Body of pancreas (tissue), 4 donors: ENCODE measurements at regions not wholly inside any gene's neighbourhood (a gene's known extent, or its start where the extent isn't known, plus 50 kb on each side); places are given as distances from the start of the nearest gene placed in this dataset.

ENCODE experiments used
- ATAC-seq: fragments of 150-250 bp; one replicate; pipeline ENCODE4 v1.9.1; 2016
- DNase-seq, 4 donors: peaks; one replicate each; pipeline ENCODE4 v3.0.0-alpha.2; 2019
- H3K27ac ChIP-seq, 4 donors: fragments of 200-600 bp; sonication (generic); 1 replicate in 3 of 4; 2 replicates in 1 of 4; pipeline versions ENCODE4 v1.5.1 to v1.6.1; 2016 to 2019; ENCODE audit warnings: mild to moderate bottlenecking in 1 of 4, mixed read lengths in 1 of 4, moderate library complexity in 1 of 4
- H3K27me3 ChIP-seq, 2 donors: fragments of 200-600 bp; sonication (generic); one replicate each; pipeline ENCODE4 v1.6.0; 2016; ENCODE audit warnings: mild to moderate bottlenecking in 1 of 2
- H3K36me3 ChIP-seq, 2 donors: fragments of 200-600 bp; sonication (generic); replicated peaks in 1 of 2; 2 replicates each; pipeline ENCODE4 v1.5.1; 2016; ENCODE audit warnings: low read depth in 2 of 2; ENCODE audit not compliant: insufficient read depth in 1 of 2
- H3K4me1 ChIP-seq: fragments of 200-600 bp; sonication (generic); one replicate; pipeline ENCODE4 v1.6.0; 2016
- H3K4me3 ChIP-seq, 2 donors: fragments of 200-600 bp; sonication (generic); 1 replicate in 1 of 2; 2 replicates in 1 of 2; pipeline ENCODE4 v1.5.1; 2016 to 2019
- H3K9me3 ChIP-seq, 3 donors: fragments of 200-600 bp; sonication (generic); 1 replicate in 2 of 3; 2 replicates in 1 of 3; pipeline ENCODE4 v1.5.1; 2016
- CTCF ChIP-seq, 7 experiments: fragments of 450-650 bp in 4 of 7; fragments of 200-600 bp in 3 of 7; sonication (generic) in 3 of 7; IDR thresholded peaks; one replicate each; pipeline ENCODE4 v1.5.1; 2016 to 2019; ENCODE audit warnings: antibody characterized with exemption in 7 of 7
- POLR2A ChIP-seq, 3 donors: fragments of 450-650 bp; IDR thresholded peaks; one replicate each; pipeline ENCODE4 v1.6.1; 2016; ENCODE audit warnings: antibody characterized with exemption in 3 of 3, mild to moderate bottlenecking in 2 of 3
- WGBS, 2 donors: methylation state at CpG; one replicate each; pipeline ENCODE4 v1.1.5; 2017; 5-methylcytosine and 5-hydroxymethylcytosine counted together
- intact Hi-C: fragments of 100-400 bp; cut with DNase I; formaldehyde crosslinking; loops from one replicate; pipeline ENCODE4 v1.15.1; 2023

- no peak for TF ChIP-seq CTCF (IDR thresholded peaks at IDR 0.05)
- Histone ChIP-seq H3K36me3 (no peaks in the 10 kb centered on the region), H3K27ac (no peak overlapping the region), H3K9me3 (no peaks in the 10 kb centered on the region), H3K4me1 (no peaks in the 10 kb centered on the region), H3K27me3 (no peaks in the 10 kb centered on the region), H3K4me3 (no peak overlapping the region)
- DNase-seq (no peak), ATAC-seq (no peak)
- intact Hi-C loops, result no loop called here
Measured at GRCh38 chr2:167592441-167592840, 655.0 kb downstream of the STK39 start.

- WGBS, 2 donors, result 85 to 92% methylated on average over 5 of the region's 5 CpGs
- no peak for ATAC-seq
Measured at GRCh38 chr2:167582619-167583018, 664.8 kb downstream of the STK39 start.

GRCh38 chr2:167581961-167582574, 665.3 kb downstream of the STK39 start:
- Histone ChIP-seq H3K9me3 (no peaks in the 10 kb centered on the region), H3K4me3 (no peak overlapping the region), H3K27me3 (no peaks in the 10 kb centered on the region), H3K4me1 (no peaks in the 10 kb centered on the region), H3K36me3 (no peaks in the 10 kb centered on the region), H3K27ac (no peak overlapping the region)
- ATAC-seq (no peak), DNase-seq (no peak)
- 77 to 80% methylated on average over 6 of the region's 6 CpGs for WGBS, 2 donors
- TF ChIP-seq POLR2A (IDR thresholded peaks at IDR 0.05) (no peak), CTCF (IDR thresholded peaks at IDR 0.05) (no peak)
- intact Hi-C loops, result no loop called here

More at GRCh38 chr2:167582619-167583018, 664.8 kb downstream of the STK39 start:
- Histone ChIP-seq H3K4me1 (no peaks in the 10 kb centered on the region), H3K9me3 (no peaks in the 10 kb centered on the region), H3K4me3 (no peak overlapping the region), H3K27me3 (no peaks in the 10 kb centered on the region), H3K36me3 (no peaks in the 10 kb centered on the region), H3K27ac (no peak overlapping the region)
- intact Hi-C loops, result no loop called here
- TF ChIP-seq POLR2A (IDR thresholded peaks at IDR 0.05), result no peak
- no peak for TF ChIP-seq CTCF (IDR thresholded peaks at IDR 0.05)
- no peak for DNase-seq

GRCh38 chr2:167579826-167580225, 667.6 kb downstream of the STK39 start:
- H3K27me3 ChIP-seq, result no peaks in the 10 kb centered on the region
- H3K9me3 ChIP-seq, result no peaks in the 10 kb centered on the region
- 57 to 76% methylated on average over 2 of the region's 2 CpGs for WGBS, 2 donors
- no peak overlapping the region for H3K4me3 ChIP-seq
- ATAC-seq (no peak), DNase-seq (no peak)
- no peaks in the 10 kb centered on the region for H3K4me1 ChIP-seq
- intact Hi-C loops, result no loop called here
- H3K36me3 ChIP-seq, result no peaks in the 10 kb centered on the region
- no peak overlapping the region for H3K27ac ChIP-seq
- no peak for TF ChIP-seq POLR2A (IDR thresholded peaks at IDR 0.05)
- TF ChIP-seq CTCF (IDR thresholded peaks at IDR 0.05), result no peak

- ATAC-seq (no peak), DNase-seq (no peak)
- no peak overlapping the region for H3K4me3 ChIP-seq
- no peaks in the 10 kb centered on the region for H3K36me3 ChIP-seq
- H3K27me3 ChIP-seq, result no peaks in the 10 kb centered on the region
- TF ChIP-seq POLR2A (IDR thresholded peaks at IDR 0.05), result no peak
- TF ChIP-seq CTCF (IDR thresholded peaks at IDR 0.05), result no peak
- intact Hi-C loops, result no loop called here
- H3K9me3 ChIP-seq, result no peaks in the 10 kb centered on the region
- no peak overlapping the region for H3K27ac ChIP-seq
- H3K4me1 ChIP-seq, result no peaks in the 10 kb centered on the region
Measured at GRCh38 chr2:167575276-167575675, 672.1 kb downstream of the STK39 start.
